ENCODE measurements at regions not wholly inside any gene's neighbourhood (a gene's known extent, or its start where the extent isn't known, plus 50 kb on each side); places are given as distances from the start of the nearest gene placed in this dataset.

DNA sequence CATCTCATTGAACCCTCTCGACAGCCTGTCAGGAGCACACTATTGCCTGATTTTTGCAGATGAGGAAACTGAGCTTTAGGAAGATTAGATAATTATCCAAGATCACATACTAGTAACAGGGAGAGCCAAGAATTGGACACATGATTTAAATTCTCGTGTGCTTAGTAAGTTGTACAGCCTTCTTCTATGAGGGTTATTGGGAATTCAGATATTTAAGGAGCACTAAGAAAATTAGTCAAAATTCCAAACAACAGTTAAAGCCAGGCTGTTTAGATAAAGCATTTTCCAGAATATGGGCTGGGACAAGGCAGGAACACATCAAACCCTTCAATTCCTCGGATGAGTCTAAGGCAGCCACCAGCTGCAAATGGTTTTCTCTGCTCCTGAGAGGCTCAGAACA is 148.8 kb downstream of the TMEM30B start:
- H2BK5ac ChIP-seq (ENCODE audit: low read depth, low read length) = no peak overlapping the region
- no peaks in the 10 kb centered on the region for H3K79me1 ChIP-seq (ENCODE audit: low read depth, low read length)
- POLR2A ChIA-PET (ENCODE audit: partially characterized antibody) = no interaction called here
- no peak overlapping the region for H3K23ac ChIP-seq (ENCODE audit: insufficient read length)
- no peak overlapping the region for H4K5ac ChIP-seq (ENCODE audit: insufficient read length, low read depth, low read length)
- H3K4me1 ChIP-seq (replicated peaks in 1 of 4; ENCODE audit: control insufficient read depth in 3 of 4, insufficient read depth in 4 of 4, low read length in 3 of 4) = peaks cover 0 to 3% (median 0%) of the 10 kb centered on the region in 4 experiments; a peak in 1 of 7 replicates
- no peaks in the 10 kb centered on the region for H3K79me2 ChIP-seq (ENCODE audit: control insufficient read depth in 1 of 2, insufficient read depth in 2 of 2, low read length in 2 of 2)
- no peak for DNase-seq (ENCODE audit: low read depth in 1 of 2, low spot score in 2 of 2)
- peaks cover 2 to 4% of the 10 kb centered on the region in 2 experiments; a peak in 1 of 4 replicates for H3K9me3 ChIP-seq (ENCODE audit: insufficient read depth in 2 of 2, low read depth in 1 of 2, low read length in 1 of 2)
- no peak overlapping the region for H4K91ac ChIP-seq (replicated peaks; ENCODE audit: insufficient read length, low read length)
- H2BK20ac ChIP-seq (ENCODE audit: low read length) = no peak overlapping the region
- no peak overlapping the region for H3K4me2 ChIP-seq (ENCODE audit: insufficient read depth in 1 of 2, low read depth in 2 of 2, low read length in 2 of 2)
- no peaks in the 10 kb centered on the region; a peak in 1 of 8 replicates for H3K36me3 ChIP-seq (ENCODE audit: control insufficient read depth in 2 of 4, insufficient read depth in 4 of 4, low read length in 3 of 4)
- no peak overlapping the region for H3K56ac ChIP-seq (replicated peaks; ENCODE audit: insufficient read length, low read depth, low read length)
- no peak overlapping the region for H2BK12ac ChIP-seq (ENCODE audit: low read depth, low read length)
- H3K14ac ChIP-seq (ENCODE audit: insufficient read length) = no peak overlapping the region
- no peaks in the 10 kb centered on the region for H3K23me2 ChIP-seq (ENCODE audit: low read depth, low read length)
- H4K20me1 ChIP-seq (replicated peaks in 1 of 2; ENCODE audit: control insufficient read depth in 1 of 2, insufficient read depth in 2 of 2, low read length in 2 of 2) = no peaks in the 10 kb centered on the region
- no peak overlapping the region for H3K18ac ChIP-seq (ENCODE audit: extremely low read depth, low read length)
- CTCF ChIA-PET (ENCODE audit: partially characterized antibody) = no interaction called here
- no peak overlapping the region for H2AFZ ChIP-seq (ENCODE audit: low read length)
- no peak for FAIRE-seq
- no peak overlapping the region for H3K4me3 ChIP-seq (ENCODE audit: extremely low read depth in 1 of 4, insufficient read depth in 2 of 4, low read depth in 3 of 4, low read length in 4 of 4)
- no peaks in the 10 kb centered on the region for H3K27me3 ChIP-seq (replicated peaks in 1 of 4; ENCODE audit: control insufficient read depth in 3 of 4, extremely low read depth in 1 of 4, insufficient read depth in 3 of 4, low read length in 3 of 4)
- H3K9ac ChIP-seq (replicated peaks in 1 of 4; ENCODE audit: extremely low read depth in 1 of 4, low read depth in 3 of 4, low read length in 3 of 4) = no peak overlapping the region
- H2AK5ac ChIP-seq (ENCODE audit: low read depth, low read length) = no peak overlapping the region
- H3K4ac ChIP-seq (replicated peaks; ENCODE audit: insufficient read length, low read depth, low read length) = no peak overlapping the region
- H3K27ac ChIP-seq (ENCODE audit: low read depth, low read length) = no peak overlapping the region
- H2BK120ac ChIP-seq (replicated peaks; ENCODE audit: low read depth, low read length) = no peak overlapping the region
- WGBS, 2 experiments (ENCODE audit: extremely low coverage in 1 of 2, insufficient coverage in 1 of 2, insufficient read length in 1 of 2, insufficient replicate concordance in 2 of 2, low coverage in 1 of 2, low lambda C conversion rate in 2 of 2, missing lambda C conversion rate in 1 of 2) = 67% methylated on average over 3 of the region's 3 CpGs; no CpG with 5 or more reads in 1 of the 2 experiments
- no peak overlapping the region for H4K8ac ChIP-seq (ENCODE audit: extremely low read depth, insufficient read depth, low read length)
- no peak overlapping the region for H2BK15ac ChIP-seq (ENCODE audit: low read length)
- TF ChIP-seq SP2 (IDR thresholded peaks at IDR 0.05; ENCODE audit: low read length) = no peak
- no peak for TF ChIP-seq EZH2 (IDR thresholded peaks at IDR 0.05; ENCODE audit: low read depth, low read length, severe bottlenecking)
- TF ChIP-seq BACH1 (IDR thresholded peaks at IDR 0.05; ENCODE audit: low read length) = no peak
- no peak for TF ChIP-seq HDAC2 (IDR thresholded peaks at IDR 0.05; ENCODE audit: borderline replicate concordance in 1 of 2, low read depth in 2 of 2, low read length in 2 of 2)
- no peak for TF ChIP-seq POLR2AphosphoS5 (IDR thresholded peaks at IDR 0.05; ENCODE audit: low read depth, low read length)
- no peak for TF ChIP-seq FOSL1 (IDR thresholded peaks at IDR 0.05; ENCODE audit: insufficient read depth, low read depth, low read length)
- no peak for TF ChIP-seq CEBPB (IDR thresholded peaks at IDR 0.05; ENCODE audit: low read depth, low read length)
- TF ChIP-seq RNF2 (IDR thresholded peaks at IDR 0.05; ENCODE audit: borderline replicate concordance, low read depth, low read length, missing control alignments, poor library complexity, severe bottlenecking) = no peak
- no peak for TF ChIP-seq CHD1 (IDR thresholded peaks at IDR 0.05; ENCODE audit: low read depth, low read length)
- TF ChIP-seq CTBP2 (IDR thresholded peaks at IDR 0.05; ENCODE audit: borderline replicate concordance, insufficient read depth, insufficient read length, low read length) = no peak
- TF ChIP-seq, protein P1, sequence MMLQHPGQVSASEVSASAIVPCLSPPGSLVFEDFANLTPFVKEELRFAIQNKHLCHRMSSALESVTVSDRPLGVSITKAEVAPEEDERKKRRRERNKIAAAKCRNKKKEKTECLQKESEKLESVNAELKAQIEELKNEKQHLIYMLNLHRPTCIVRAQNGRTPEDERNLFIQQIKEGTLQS (IDR thresholded peaks at IDR 0.05; ENCODE audit: insufficient read depth, low read depth, low read length) = no peak
- TF ChIP-seq GABPA (IDR thresholded peaks at IDR 0.05; ENCODE audit: borderline replicate concordance, insufficient read depth, low read length) = no peak
- no peak for TF ChIP-seq TAF7 (optimal IDR thresholded peaks at IDR 0.05; ENCODE audit: borderline replicate concordance, low read depth, low read length)
- no peak for TF ChIP-seq SUZ12 (IDR thresholded peaks at IDR 0.05; ENCODE audit: low read length)
